Fibroblast of lung (primary cell): ENCODE measurements at regions not wholly inside any gene's neighbourhood (a gene's known extent, or its start where the extent isn't known, plus 50 kb on each side); places are given as distances from the start of the nearest gene placed in this dataset.

Experiments used
- DNase-seq, 2 donors: peaks; one replicate each; pipeline versions ENCODE4 v3.0.0 to v3.0.0-alpha.2; 2010; ENCODE audit warnings: low read depth in 2 of 2
- H2AFZ ChIP-seq: 2 replicates; pipeline ENCODE4 v1.5.1; 2012; ENCODE audit warnings: low read length, control low read depth, inconsistent platforms
- H3K27ac ChIP-seq: 2 replicates; pipeline ENCODE4 v1.5.1; 2011; ENCODE audit warnings: low read length, control low read depth; ENCODE audit not compliant: insufficient read depth
- H3K27me3 ChIP-seq: 2 replicates; pipeline ENCODE4 v1.5.1; 2011; ENCODE audit warnings: mild to moderate bottlenecking, low read length; ENCODE audit not compliant: control insufficient read depth, insufficient read depth
- H3K36me3 ChIP-seq: 2 replicates; pipeline ENCODE4 v1.5.1; 2011; ENCODE audit warnings: low read length; ENCODE audit not compliant: control insufficient read depth, insufficient read depth
- H3K4me1 ChIP-seq: 2 replicates; pipeline ENCODE4 v1.5.1; 2011; ENCODE audit warnings: low read length; ENCODE audit not compliant: control insufficient read depth, insufficient read depth; ENCODE audit errors: extremely low read depth
- H3K4me2 ChIP-seq: 2 replicates; pipeline ENCODE4 v1.5.1; 2011; ENCODE audit warnings: low read length, control low read depth; ENCODE audit not compliant: insufficient read depth; ENCODE audit errors: extremely low read depth
- H3K4me3 ChIP-seq, 4 experiments: fragments of 200-600 bp in 1 of 4; sonication (generic) in 1 of 4; replicated peaks in 1 of 4; 2 replicates each; pipeline ENCODE4 v1.5.1; 2011 to 2016; ENCODE audit warnings: low read length in 4 of 4, low read depth in 3 of 4, mild to moderate bottlenecking in 3 of 4, control low read depth in 2 of 4, inconsistent platforms in 1 of 4, mixed read lengths in 1 of 4; ENCODE audit not compliant: insufficient read depth in 1 of 4; ENCODE audit errors: control extremely low read depth in 1 of 4
- H3K79me2 ChIP-seq: 2 replicates; pipeline ENCODE4 v1.5.1; 2012; ENCODE audit warnings: mild to moderate bottlenecking, low read length, inconsistent platforms; ENCODE audit not compliant: control insufficient read depth, insufficient read depth
- H3K9ac ChIP-seq: 2 replicates; pipeline ENCODE4 v1.5.1; 2011; ENCODE audit warnings: mild to moderate bottlenecking, low read length, control low read depth; ENCODE audit not compliant: insufficient read depth
- H3K9me3 ChIP-seq: 2 replicates; pipeline ENCODE4 v1.5.1; 2012; ENCODE audit warnings: low read depth, low read length; ENCODE audit not compliant: control insufficient read depth, insufficient read depth
- H4K20me1 ChIP-seq: 2 replicates; pipeline ENCODE4 v1.5.1; 2011; ENCODE audit warnings: low read length; ENCODE audit not compliant: control insufficient read depth, insufficient read depth; ENCODE audit errors: extremely low read depth
- EZH2 ChIP-seq: IDR thresholded peaks from 2 replicates; pipeline ENCODE4 v1.5.1; 2012; ENCODE audit warnings: low read length, control low read depth, mild to moderate bottlenecking; ENCODE audit errors: missing control alignments
- TF ChIP-seq, protein P1 (sequence below), 2 donors: IDR thresholded peaks in 1 of 2; conservative IDR thresholded peaks in 1 of 2; 1 replicate in 1 of 2; 2 replicates in 1 of 2; pipeline ENCODE4 v1.5.1; 2011 to 2012; ENCODE audit warnings: low read length in 2 of 2, control low read depth in 1 of 2, inconsistent platforms in 1 of 2, low read depth in 1 of 2, mild to moderate bottlenecking in 1 of 2

DNA sequence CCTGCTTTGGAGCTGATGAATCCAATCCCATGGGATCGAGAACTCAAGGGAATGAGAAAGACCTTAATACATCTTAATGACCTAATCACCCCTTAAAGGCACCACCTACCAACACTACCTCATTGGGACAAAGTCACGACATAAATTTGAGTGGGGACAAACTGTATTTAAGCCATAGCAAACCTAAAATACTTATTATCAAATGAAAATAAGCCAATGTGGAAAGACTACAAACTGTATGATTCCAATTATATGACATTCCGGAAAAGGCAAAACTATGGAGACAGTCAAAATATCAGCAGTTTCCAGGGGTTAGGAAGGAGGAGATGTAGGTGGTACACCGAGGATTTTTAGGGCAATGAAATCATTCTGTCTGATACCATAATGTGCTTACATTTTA is 53.3 kb upstream of the NCOA3 start:
- TF ChIP-seq, protein P1, sequence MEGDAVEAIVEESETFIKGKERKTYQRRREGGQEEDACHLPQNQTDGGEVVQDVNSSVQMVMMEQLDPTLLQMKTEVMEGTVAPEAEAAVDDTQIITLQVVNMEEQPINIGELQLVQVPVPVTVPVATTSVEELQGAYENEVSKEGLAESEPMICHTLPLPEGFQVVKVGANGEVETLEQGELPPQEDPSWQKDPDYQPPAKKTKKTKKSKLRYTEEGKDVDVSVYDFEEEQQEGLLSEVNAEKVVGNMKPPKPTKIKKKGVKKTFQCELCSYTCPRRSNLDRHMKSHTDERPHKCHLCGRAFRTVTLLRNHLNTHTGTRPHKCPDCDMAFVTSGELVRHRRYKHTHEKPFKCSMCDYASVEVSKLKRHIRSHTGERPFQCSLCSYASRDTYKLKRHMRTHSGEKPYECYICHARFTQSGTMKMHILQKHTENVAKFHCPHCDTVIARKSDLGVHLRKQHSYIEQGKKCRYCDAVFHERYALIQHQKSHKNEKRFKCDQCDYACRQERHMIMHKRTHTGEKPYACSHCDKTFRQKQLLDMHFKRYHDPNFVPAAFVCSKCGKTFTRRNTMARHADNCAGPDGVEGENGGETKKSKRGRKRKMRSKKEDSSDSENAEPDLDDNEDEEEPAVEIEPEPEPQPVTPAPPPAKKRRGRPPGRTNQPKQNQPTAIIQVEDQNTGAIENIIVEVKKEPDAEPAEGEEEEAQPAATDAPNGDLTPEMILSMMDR (conservative IDR thresholded peaks at IDR 0.05 in 1 of 2, IDR thresholded peaks at IDR 0.05 in 1 of 2; ENCODE audit: low read depth in 1 of 2, low read length in 2 of 2), result no peak
- no peak for TF ChIP-seq EZH2
- Histone ChIP-seq H3K4me2 (no peak overlapping the region), H3K9me3 (no peaks in the 10 kb centered on the region), H3K27me3 (no peaks in the 10 kb centered on the region), H2AFZ (no peak overlapping the region), H3K4me1 (no peaks in the 10 kb centered on the region), H3K27ac (no peak overlapping the region), H3K4me3 (no peak overlapping the region), H3K9ac (no peak overlapping the region), H3K79me2 (no peaks in the 10 kb centered on the region), H3K36me3 (no peaks in the 10 kb centered on the region), H4K20me1 (no peaks in the 10 kb centered on the region)
- no peak for DNase-seq

DNA sequence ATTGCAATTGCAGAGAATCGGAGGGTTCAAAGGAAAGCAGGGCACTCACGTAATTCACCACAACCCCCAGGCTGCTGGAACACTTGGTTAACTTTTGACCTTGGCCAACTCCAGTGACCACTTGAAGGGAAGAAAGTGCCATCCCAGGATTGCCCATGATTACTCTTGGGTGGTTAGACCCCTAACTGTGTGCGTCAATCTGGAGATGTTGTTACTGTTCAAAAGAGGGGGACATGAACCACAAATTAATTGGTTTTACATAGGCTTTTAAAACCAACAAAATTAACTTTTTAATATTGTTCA is 50.1 kb upstream of the NCOA3 start:
- no peaks in the 10 kb centered on the region for H3K4me1 ChIP-seq
- H3K79me2 ChIP-seq, result no peaks in the 10 kb centered on the region
- H3K36me3 ChIP-seq, result no peaks in the 10 kb centered on the region
- no peak overlapping the region for H3K4me3 ChIP-seq
- H3K4me2 ChIP-seq, result no peak overlapping the region
- H2AFZ ChIP-seq, result no peak overlapping the region
- no peak overlapping the region for H3K9ac ChIP-seq
- DNase-seq, result no peak
- TF ChIP-seq, protein P1 (conservative IDR thresholded peaks at IDR 0.05 in 1 of 2, IDR thresholded peaks at IDR 0.05 in 1 of 2; ENCODE audit: low read depth in 1 of 2, low read length in 2 of 2), result no peak
- TF ChIP-seq EZH2, result no peak
- no peaks in the 10 kb centered on the region for H3K27me3 ChIP-seq
- H3K9me3 ChIP-seq, result no peaks in the 10 kb centered on the region
- H4K20me1 ChIP-seq, result no peaks in the 10 kb centered on the region
- no peak overlapping the region for H3K27ac ChIP-seq
